ENCODE measurements at regions not wholly inside any gene's neighbourhood (a gene's known extent, or its start where the extent isn't known, plus 50 kb on each side); places are given as distances from the start of the nearest gene placed in this dataset.
"Not testable (repeated sequence)": the region's sequence is repeated elsewhere in the genome, so short reads cannot be mapped to it uniquely, and the experiment has no call there.

- no peak for DNase-seq (ENCODE audit: low read depth in 2 of 2)
Measured at GRCh38 chr1:239985044-239985443, 106.6 kb upstream of the FMN2 start.

- no peak for DNase-seq (ENCODE audit: low read depth in 2 of 2)
Measured at GRCh38 chr1:239987103-239987745, 104.5 kb upstream of the FMN2 start.

- DNase-seq (ENCODE audit: low read depth in 2 of 2): no peak
Measured at GRCh38 chr1:239989990-239990389, 101.7 kb upstream of the FMN2 start.

GRCh38 chr1:239992566-239992965 lies 99.1 kb upstream of the FMN2 start:
- DNase-seq (ENCODE audit: low read depth in 2 of 2): not testable (repeated sequence)

GRCh38 chr1:239993366-239993765 lies 98.3 kb upstream of the FMN2 start:
- DNase-seq (ENCODE audit: low read depth in 2 of 2): no peak

- DNase-seq (ENCODE audit: low read depth in 2 of 2): no peak
Measured at GRCh38 chr1:239995281-239995680, 96.4 kb upstream of the FMN2 start.

GRCh38 chr1:239997160-239997514 lies 94.5 kb upstream of the FMN2 start:
- no peak for DNase-seq (ENCODE audit: low read depth in 2 of 2)

GRCh38 chr1:239997515-239998311 lies 94.0 kb upstream of the FMN2 start:
- DNase-seq (ENCODE audit: low read depth in 2 of 2): no peak

GRCh38 chr1:239998312-239998649 lies 93.4 kb upstream of the FMN2 start:
- DNase-seq (ENCODE audit: low read depth in 2 of 2): no peak

- no peak for DNase-seq (ENCODE audit: low read depth in 2 of 2)
Measured at GRCh38 chr1:239999170-239999569, 92.5 kb upstream of the FMN2 start.

- peak; percentile 31 to 36 for DNase-seq (ENCODE audit: low read depth in 2 of 2)
Measured at GRCh38 chr1:240000634-240001033, 91.0 kb upstream of the FMN2 start.

- DNase-seq (ENCODE audit: low read depth in 2 of 2): no peak
Measured at GRCh38 chr1:240001177-240001740, 90.4 kb upstream of the FMN2 start.

- DNase-seq (ENCODE audit: low read depth in 2 of 2): no peak
Measured at GRCh38 chr1:240004086-240004749, 87.5 kb upstream of the FMN2 start.

GRCh38 chr1:240005997-240006650 lies 85.6 kb upstream of the FMN2 start:
- DNase-seq (ENCODE audit: low read depth in 2 of 2): no peak

GRCh38 chr1:240008298-240008697 lies 83.4 kb upstream of the FMN2 start:
- DNase-seq (ENCODE audit: low read depth in 2 of 2): no peak

- no peak for DNase-seq (ENCODE audit: low read depth in 2 of 2)
Measured at GRCh38 chr1:240014051-240014450, 77.6 kb upstream of the FMN2 start.

- DNase-seq (ENCODE audit: low read depth in 2 of 2): no peak
Measured at GRCh38 chr1:240018617-240019016, 73.1 kb upstream of the FMN2 start.

- no peak for DNase-seq (ENCODE audit: low read depth in 2 of 2)
Measured at GRCh38 chr1:240019524-240019923, 72.2 kb upstream of the FMN2 start.

GRCh38 chr1:240020871-240021270 lies 70.8 kb upstream of the FMN2 start:
- DNase-seq (ENCODE audit: low read depth in 2 of 2): no peak

GRCh38 chr1:240021709-240022108 lies 70.0 kb upstream of the FMN2 start:
- DNase-seq (ENCODE audit: low read depth in 2 of 2): no peak

GRCh38 chr1:240027059-240027462 lies 64.6 kb upstream of the FMN2 start:
- peak in 1 of 2 experiments; percentile 29 for DNase-seq (ENCODE audit: low read depth in 2 of 2)

GRCh38 chr1:240029418-240029817 lies 62.3 kb upstream of the FMN2 start:
- no peak for DNase-seq (ENCODE audit: low read depth in 2 of 2)

Measured in fibroblast of skin of left biceps (primary cell).